AG04449 (cell line): ENCODE measurements at regions not wholly inside any gene's neighbourhood (a gene's known extent, or its start where the extent isn't known, plus 50 kb on each side); places are given as distances from the start of the nearest gene placed in this dataset.

Experiments used
- CTCF ChIA-PET: fragments of 350-600 bp; formaldehyde crosslinking; extraction: SDS; loops from one replicate; lab custom pipeline; 2021; ENCODE audit warnings: antibody characterized with exemption; lab: Yijun Ruan, JAX
- POLR2A ChIA-PET: fragments of 400-600, 350-600 bp; formaldehyde crosslinking; extraction: SDS; loops from one replicate; lab custom pipeline; 2020; ENCODE audit warnings: antibody characterized with exemption, inconsistent platforms; lab: Yijun Ruan, JAX
- DNase-seq: peaks from one replicate; pipeline ENCODE4 v3.0.0-alpha.2; 2010; ENCODE audit warnings: low read depth, low spot score
- H3K4me3 ChIP-seq: 2 replicates; pipeline ENCODE4 v1.5.1; 2011; ENCODE audit warnings: low read depth, mild to moderate bottlenecking, control low read depth, low read length
- TF ChIP-seq, protein P1 (sequence below): IDR thresholded peaks from one replicate; pipeline ENCODE4 v1.5.1; 2011; ENCODE audit warnings: mild to moderate bottlenecking, moderate library complexity, low read length, control low read depth, inconsistent platforms; ENCODE audit not compliant: insufficient read depth; ENCODE audit errors: missing control alignments

GRCh38 chr2:213202011-213202410 lies 50.6 kb upstream of the IKZF2 start:
- TF ChIP-seq, protein P1, sequence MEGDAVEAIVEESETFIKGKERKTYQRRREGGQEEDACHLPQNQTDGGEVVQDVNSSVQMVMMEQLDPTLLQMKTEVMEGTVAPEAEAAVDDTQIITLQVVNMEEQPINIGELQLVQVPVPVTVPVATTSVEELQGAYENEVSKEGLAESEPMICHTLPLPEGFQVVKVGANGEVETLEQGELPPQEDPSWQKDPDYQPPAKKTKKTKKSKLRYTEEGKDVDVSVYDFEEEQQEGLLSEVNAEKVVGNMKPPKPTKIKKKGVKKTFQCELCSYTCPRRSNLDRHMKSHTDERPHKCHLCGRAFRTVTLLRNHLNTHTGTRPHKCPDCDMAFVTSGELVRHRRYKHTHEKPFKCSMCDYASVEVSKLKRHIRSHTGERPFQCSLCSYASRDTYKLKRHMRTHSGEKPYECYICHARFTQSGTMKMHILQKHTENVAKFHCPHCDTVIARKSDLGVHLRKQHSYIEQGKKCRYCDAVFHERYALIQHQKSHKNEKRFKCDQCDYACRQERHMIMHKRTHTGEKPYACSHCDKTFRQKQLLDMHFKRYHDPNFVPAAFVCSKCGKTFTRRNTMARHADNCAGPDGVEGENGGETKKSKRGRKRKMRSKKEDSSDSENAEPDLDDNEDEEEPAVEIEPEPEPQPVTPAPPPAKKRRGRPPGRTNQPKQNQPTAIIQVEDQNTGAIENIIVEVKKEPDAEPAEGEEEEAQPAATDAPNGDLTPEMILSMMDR = no peak
- H3K4me3 ChIP-seq = no peak overlapping the region
- POLR2A ChIA-PET = no interaction called here
- DNase-seq = no peak
- CTCF ChIA-PET = no interaction called here

- DNase-seq = no peak
- no peak overlapping the region for H3K4me3 ChIP-seq
- POLR2A ChIA-PET = no interaction called here
- CTCF ChIA-PET = interaction anchor here (0.9 kb wide), 1 partner anchor 40 kb away, joined by 5 read pairs; no protein-coding TSS in a partner anchor
- TF ChIP-seq, protein P1 = no peak
Observed at GRCh38 chr2:213205944-213206343, 54.5 kb upstream of the IKZF2 start.

DNA sequence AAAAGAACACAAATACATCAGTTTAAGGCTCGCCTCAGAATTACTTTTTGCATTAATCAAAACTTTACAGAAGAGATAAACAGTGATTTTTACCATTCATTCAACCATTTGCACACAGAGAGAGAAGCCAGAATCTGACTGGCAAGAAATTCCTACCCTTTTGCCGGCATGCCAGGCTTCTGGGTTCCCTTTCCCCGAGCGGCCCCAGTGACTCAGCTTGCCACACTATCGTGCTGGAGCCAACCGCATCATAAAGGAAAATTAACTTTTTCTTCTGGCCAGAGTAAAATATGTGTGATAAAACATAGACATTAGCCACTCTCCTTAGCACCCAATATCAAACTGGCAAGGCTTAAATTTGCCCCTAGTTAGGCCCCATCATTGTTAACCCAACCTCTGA lies 61.8 kb upstream of the IKZF2 start:
- ChIA-PET POLR2A (no interaction called here), CTCF (no interaction called here)
- TF ChIP-seq, protein P1 = no peak

GRCh38 chr2:213214209-213214608 lies 62.8 kb upstream of the IKZF2 start:
- H3K4me3 ChIP-seq = no peak overlapping the region
- ChIA-PET CTCF (no interaction called here), POLR2A (no interaction called here)
- TF ChIP-seq, protein P1 = no peak
- no peak for DNase-seq

More for the DNA sequence above, 61.8 kb upstream of the IKZF2 start:
- no peak overlapping the region for H3K4me3 ChIP-seq
- no peak for DNase-seq

DNA sequence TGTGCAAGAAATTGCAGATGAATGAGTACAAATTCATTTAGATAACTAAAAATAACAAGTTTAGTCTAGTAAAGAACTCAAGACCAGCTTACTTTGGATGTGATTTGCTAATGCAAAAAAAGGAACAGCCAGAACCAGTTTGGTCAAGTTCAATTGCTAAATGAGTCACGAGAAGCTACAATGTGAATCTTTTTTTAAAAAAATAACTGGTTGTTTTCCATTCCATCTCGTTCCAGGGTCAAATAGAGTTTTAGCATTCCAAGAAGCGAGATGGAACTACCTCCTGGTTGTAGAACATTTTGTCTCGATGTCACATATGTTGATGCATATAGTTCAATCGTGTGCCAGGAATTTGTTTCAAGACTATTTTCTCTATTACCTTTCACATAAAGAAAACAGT lies 65.0 kb upstream of the IKZF2 start:
- H3K4me3 ChIP-seq = no peak overlapping the region
- CTCF ChIA-PET = interaction anchor here (0.6 kb wide), 1 partner anchor 42 kb away, joined by 3 read pairs; no protein-coding TSS in a partner anchor
- POLR2A ChIA-PET = no interaction called here
- TF ChIP-seq, protein P1 = no peak
- DNase-seq = peak; percentile 60

DNA sequence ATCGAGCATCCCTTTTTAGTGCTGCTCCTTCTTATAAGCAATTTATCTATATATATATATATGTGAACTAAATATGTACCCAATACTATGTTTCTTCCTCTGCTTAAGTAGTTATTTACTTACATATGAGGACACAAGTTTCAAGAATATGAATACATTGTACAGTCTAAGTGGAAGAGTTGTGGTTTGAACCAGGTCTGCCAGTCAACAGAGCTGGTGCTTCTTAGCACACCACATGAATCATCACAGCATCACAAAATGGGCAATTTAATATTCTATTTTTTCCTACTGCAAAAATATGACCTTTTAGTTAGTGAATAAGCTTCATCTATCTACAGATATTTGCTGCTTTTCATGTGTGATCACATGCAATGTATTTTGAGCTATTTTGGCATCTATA lies 64.4 kb upstream of the SPAG16 start:
- no peak for DNase-seq
- ChIA-PET POLR2A (no interaction called here), CTCF (interaction anchor here (0.7 kb wide), 1 partner anchor 59 kb away, joined by 3 read pairs; no protein-coding TSS in a partner anchor)
- TF ChIP-seq, protein P1 = no peak
- H3K4me3 ChIP-seq = no peak overlapping the region
